ENCODE measurements at regions not wholly inside any gene's neighbourhood (a gene's known extent, or its start where the extent isn't known, plus 50 kb on each side); places are given as distances from the start of the nearest gene placed in this dataset.

- DNase-seq: no peak
Measured at GRCh38 chr5:159725475-159725874, 190.8 kb upstream of the ADRA1B start.

DNA sequence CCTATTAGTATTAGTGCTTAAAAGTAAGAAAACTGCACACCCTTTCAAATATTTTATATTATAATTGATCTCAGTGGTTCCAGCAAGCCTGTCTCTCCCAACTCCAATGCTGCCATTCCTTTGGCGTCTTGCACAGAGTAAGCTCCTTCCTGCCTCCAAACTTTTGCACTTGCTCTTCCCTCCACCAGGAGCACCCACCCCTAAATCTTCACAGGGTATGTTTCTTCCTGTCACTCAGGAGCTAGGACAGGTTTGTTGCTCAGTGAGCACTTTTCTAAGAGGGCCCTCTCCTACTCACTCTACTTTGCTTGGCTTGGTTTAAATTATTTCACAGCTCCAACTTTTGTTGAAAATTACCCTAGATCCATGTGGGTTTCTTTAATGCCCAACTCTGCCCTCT, 189.1 kb upstream of the ADRA1B start:
- no peak for DNase-seq

DNA sequence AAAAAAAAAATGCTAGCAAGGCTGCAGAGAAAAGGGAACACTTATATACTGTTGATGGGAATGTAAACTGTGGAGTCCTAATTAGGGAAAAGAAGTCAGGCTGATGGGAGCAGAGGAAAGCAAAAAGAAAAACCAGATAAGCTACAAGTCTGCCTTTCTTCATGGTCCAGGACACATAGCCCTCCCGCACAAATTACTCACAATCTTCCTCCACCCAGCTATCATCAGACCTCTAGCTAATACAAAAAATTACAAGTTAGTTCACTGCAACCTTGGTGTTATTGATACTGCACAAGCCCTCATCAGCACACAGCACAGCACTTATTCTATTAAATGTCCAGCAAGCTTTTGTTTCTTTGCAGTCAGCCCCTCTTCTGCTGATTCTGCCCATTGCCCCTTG, 186.0 kb upstream of the ADRA1B start:
- no peak for DNase-seq

DNA sequence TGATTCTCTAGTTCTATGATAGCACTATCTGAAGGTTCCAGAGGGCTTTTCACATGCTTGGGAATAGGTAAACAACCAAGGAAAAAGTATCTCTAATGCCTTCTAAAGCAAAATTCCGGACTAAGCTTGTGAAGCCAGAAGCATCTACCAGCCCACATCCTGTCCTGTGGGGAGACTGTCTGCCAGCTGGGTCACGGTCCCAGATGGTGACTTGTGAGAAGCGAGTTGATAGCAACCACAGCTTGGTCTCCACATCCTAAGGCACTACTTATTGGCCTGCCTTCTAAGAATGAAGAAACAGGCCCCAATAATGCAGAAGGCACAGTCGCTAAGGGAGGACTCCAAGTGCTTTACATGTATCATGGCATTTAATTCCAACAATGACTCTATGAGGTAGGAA, 184.1 kb upstream of the ADRA1B start:
- no peak for DNase-seq

- no peak for DNase-seq
Measured at GRCh38 chr5:159734366-159734765, 181.9 kb upstream of the ADRA1B start.

- no peak for DNase-seq
Measured at GRCh38 chr5:159735036-159735435, 181.2 kb upstream of the ADRA1B start.

DNA sequence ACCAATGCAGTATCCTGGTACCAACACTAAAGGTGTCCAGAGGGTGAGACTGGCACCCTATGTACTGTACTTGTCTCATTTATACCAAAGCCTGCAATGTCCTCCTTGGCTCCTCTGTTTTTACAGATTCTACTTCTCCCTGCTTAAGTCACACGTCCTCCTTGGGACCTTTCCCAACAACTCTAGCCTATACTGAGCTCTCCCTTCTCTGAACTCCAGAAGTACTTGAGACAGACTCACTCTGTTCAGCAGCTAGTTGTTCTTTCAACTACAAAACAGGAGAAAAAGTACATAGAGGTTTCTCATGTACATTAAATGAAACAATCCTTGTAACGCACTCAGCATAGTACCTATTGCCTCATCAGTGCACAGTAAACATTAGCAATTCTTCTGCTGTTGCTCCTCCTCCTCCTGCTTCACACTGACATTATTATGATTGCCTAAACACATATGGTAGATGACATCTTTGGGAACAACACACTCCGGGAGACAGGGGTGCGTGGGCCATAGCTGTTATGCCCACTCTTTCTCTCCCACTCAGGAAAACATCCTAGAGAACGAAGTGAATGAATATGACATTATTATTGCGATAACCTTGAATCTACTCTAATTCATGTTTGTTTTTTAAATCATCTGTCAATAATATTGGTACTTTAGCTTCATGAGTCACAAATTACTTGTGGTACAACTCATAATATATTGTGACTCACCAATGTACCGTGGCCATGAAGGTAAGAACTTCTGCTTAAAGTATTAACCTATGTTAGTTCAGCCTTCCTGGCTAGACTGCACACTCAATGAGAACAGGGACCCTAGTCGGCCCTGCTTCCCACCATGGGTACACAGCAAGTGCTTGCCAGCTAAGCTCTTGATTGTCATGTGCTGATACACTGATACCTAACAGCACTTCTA, 180.3 kb upstream of the ADRA1B start:
- no peak for DNase-seq

DNA sequence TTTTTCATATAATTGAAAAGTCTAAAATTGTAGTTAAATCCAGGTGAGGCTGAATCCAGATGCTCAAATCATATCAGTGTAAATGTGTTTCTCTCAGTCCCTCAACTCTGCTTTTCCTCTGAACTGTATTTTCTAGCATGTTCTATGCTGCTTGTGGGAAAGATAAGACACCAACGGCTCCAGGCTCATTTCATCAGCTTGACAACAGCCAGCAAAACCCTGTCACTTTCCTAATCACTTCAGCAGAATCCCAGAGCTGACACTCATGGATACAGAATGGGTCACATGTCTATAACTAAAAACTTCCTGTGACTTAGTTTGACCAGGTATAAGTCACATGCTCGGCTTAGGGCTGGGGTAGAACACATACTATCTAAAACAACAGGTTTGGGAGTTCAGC, 179.4 kb upstream of the ADRA1B start:
- no peak for DNase-seq

DNA sequence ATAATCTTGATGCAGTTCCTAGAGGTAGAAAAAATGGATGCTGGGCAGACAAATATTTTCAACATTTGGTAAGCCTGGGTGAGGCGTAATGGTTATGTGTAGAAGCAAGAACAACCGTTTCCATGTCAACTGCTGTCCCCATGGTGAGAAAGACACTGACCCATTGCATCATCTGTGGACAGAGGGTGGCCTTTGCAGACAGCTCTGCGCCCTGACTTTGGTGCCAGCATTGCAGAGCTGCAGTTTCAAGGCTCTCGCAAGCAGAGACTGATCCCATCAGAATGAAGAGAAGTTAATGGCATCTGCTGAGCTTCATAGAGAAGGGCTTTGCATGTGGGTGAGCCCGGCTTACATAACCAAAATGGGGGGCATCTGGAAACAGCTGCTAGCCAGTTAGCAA, 179.0 kb upstream of the ADRA1B start:
- no peak for DNase-seq

DNA sequence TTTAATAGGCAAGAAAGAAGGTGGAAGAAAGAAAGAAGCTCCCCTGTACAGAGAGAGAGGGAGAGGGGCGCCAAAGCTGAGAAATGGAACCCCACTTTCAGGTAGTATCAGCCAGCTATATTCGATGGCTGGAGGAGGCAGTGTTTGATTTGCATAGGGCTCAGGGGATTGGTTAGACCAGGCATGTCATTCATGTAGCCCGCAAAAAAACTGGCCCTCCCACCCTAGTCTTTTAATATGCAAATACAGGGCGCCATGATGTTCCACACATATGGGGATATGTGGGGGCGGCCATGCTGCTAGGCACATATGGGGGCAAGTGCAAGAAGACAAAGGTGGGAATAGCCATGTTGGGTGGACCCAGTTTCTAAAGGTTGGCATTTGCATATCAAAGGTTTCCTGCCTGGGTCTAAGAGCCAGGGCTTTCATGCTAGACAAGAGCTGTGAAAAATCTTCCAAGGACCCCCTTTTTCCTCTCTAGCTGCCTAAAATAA, 174.4 kb upstream of the ADRA1B start:
- no peak for DNase-seq

DNA sequence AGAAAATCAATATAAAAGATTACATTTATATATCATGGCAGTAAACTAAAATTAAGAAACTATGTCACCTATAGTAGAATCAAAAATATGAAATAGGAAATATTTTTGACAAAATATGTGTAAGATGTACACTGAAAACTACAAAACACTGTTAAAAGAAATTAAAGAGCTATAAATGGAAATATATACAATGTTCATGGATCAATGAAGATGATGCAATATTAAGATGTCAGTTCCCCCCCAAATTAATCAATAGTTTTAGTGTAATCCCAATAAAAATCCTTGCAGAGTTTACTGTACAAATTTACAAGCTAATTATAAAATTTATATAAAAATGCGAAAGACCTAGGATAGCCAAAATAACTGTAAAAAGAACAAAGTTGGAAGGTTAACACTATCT, 173.0 kb upstream of the ADRA1B start:
- no peak for DNase-seq

DNA sequence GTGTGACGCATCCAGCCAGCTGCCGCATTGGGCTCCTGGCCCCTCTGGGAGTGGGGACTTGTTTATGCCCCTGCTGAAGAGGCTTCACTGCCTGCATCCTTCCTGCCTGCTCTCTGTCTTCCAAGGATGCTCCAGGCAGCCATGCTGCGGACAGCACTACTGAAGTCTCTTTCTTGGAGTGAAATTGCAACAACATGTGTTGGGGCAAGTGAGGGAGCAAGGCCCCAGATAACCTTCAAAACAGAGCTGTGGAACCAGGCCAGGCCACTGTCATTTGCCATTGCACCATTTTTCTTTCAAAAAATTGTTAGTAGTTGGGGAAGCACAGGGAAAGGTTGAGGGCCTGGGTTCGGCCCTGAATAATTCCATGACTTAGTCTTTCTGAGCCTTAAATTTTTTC, 169.6 kb upstream of the ADRA1B start:
- no peak for DNase-seq

GRCh38 chr5:159749146-159749545, 167.1 kb upstream of the ADRA1B start:
- DNase-seq: no peak

DNA sequence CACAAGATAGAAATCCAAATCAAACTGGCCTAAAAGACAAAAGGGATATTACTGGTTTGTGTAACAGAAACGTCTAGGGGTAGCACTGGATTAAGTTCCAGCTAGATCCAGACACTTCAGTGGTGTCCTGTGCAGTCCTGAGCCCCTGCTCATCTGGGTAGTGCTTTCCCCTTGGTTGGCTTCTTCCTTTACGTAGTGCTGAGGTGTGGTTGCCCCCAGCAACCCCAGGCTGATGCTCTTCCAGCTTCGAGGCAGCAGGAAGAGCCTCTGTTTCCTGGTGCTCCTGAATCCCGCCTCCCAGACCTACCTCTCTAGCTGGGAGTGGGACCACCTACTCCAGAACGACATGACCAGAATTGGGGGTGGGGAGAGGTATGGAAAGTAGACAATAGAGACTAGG, 166.1 kb upstream of the ADRA1B start:
- no peak for DNase-seq

GRCh38 chr5:159751459-159751858, 164.8 kb upstream of the ADRA1B start:
- DNase-seq: no peak

- DNase-seq: no peak
Measured at GRCh38 chr5:159752622-159753275, 163.5 kb upstream of the ADRA1B start.

DNA sequence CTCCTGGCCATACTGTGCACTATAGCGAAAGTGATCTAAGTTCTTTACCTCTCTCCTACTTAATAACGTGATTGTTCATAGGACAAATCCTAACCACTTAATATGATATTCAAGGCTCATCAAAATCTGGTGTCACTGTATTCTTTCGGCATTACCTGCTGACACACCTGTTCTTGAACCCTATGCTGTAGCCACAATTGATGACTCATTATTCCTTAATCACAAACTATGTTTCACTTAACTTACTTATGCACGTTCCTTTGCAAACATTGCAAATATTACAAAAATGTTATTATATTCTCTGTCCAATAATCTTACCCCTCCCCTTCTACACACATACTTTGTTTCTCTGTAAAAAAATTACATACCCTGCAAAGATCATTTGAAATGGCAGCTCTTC, 158.1 kb upstream of the ADRA1B start:
- DNase-seq: no peak

DNA sequence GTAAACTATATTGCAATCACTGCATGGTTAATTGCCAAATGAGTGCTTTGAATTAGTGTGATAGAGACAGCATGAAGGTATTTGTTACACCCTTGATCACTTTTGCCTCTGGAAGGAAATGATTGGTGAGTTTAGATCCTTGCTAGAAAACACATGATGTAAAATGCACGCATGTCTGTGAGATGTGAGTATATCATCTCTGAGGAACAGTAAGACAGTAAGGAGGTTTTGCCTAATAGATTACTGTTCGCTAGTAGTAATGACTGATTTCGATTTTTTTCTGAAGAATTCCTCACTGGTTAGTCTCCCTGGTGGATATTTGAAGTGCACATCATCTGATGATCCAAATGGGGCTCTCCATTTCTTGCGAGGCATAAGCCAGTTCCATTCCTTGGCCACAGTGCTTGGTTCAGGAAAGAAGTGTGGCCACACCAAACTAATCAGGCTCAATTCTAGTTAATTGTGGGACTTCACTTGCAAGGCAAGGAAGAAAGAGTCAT, 156.4 kb upstream of the ADRA1B start:
- no peak for DNase-seq

DNA sequence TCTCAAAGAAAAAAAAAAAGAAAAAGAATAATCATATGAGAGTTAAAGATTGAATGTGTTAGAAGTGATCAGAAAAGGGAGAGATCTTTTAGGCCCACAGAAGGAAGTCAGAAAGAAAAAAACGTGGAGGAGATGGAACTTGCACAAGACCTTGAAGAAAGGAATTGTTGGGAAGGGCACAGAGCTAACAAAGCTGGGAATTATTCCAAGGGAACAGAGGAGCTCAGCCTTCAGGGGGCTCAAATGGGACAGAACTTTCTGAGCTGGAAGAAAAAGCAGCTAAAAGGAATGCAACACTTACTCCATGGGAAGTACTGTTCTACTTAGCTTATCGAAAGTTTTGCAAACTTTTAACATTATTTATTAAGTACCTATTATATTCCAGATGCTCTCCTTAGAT, 153.4 kb upstream of the ADRA1B start:
- DNase-seq: no peak

- DNase-seq: no peak
Measured at GRCh38 chr5:159763562-159763961, 152.7 kb upstream of the ADRA1B start.

- no peak for DNase-seq
Measured at GRCh38 chr5:159764283-159765134, 151.8 kb upstream of the ADRA1B start.

GRCh38 chr5:159765135-159765433, 151.2 kb upstream of the ADRA1B start:
- no peak for DNase-seq

DNA sequence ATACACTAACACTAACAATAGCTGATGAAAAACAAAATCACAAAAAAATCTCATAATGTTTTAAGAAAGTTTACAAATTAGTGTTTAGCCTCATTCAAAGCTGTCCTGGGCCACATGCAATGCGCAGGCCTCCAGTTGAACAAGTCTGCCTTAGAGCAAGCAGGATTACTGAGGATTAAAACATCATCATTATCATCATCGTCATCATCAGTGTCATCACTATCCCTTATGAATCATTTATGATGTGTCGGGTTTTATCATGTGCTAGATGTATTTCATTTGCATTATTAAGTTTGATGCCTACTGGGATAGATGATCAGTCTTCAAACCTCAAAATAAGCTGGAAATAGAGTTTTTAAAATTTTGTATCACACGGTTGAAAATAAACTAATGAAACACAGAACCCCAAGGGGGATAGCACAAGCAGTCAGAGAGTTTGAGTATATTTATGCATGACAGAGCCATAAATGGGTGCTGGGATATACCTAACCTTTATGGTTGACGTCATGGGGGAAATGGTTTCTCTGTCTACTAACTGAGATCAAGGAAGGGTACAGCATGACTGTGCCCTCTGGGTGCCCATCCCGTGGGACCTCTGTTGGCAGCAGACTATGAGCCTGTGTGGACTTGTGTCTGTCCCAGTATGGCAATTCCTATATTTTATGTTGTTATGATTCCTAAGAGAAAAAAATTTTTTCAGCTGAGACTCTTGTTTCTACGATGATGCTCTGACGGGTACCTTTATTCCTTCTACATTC, 150.3 kb upstream of the ADRA1B start:
- DNase-seq: no peak
